GM23338 (cell line): ENCODE measurements at regions not wholly inside any gene's neighbourhood (a gene's known extent, or its start where the extent isn't known, plus 50 kb on each side); places are given as distances from the start of the nearest gene placed in this dataset.

Source experiments
- CREB1 ChIP-seq: fragments of 250-450 bp; sonication (Bioruptor Pico); IDR thresholded peaks from 2 replicates; pipeline ENCODE4 v1.5.0; 2020; ENCODE audit warnings: low read depth, mild to moderate bottlenecking, moderate library complexity
- CTCF ChIP-seq, 2 experiments: fragments of 200-600 bp in 1 of 2; sonication (generic) in 1 of 2; conservative IDR thresholded peaks; 2 replicates each; pipeline versions ENCODE4 v1.5.1 to v1.6.1; 2016 to 2017; ENCODE audit warnings: antibody characterized with exemption in 2 of 2, low read depth in 2 of 2, mild to moderate bottlenecking in 2 of 2, moderate library complexity in 1 of 2
- EZH2phosphoT487 ChIP-seq: fragments of 200-600 bp; sonication (generic); IDR thresholded peaks from one replicate; pipeline ENCODE4 v1.8.1; 2018; ENCODE audit warnings: antibody characterized with exemption; ENCODE audit not compliant: unreplicated experiment
- POLR2AphosphoS5 ChIP-seq: IDR thresholded peaks from 2 replicates; pipeline ENCODE4 v1.6.1; 2016; ENCODE audit warnings: antibody characterized with exemption, low read depth
- STAT1 ChIP-seq: IDR thresholded peaks from one replicate; pipeline ENCODE4 v1.6.1; 2016; ENCODE audit warnings: antibody characterized with exemption; ENCODE audit not compliant: unreplicated experiment
- TF ChIP-seq, protein P1 (sequence below): IDR thresholded peaks from one replicate; pipeline ENCODE4 v1.6.1; 2018; ENCODE audit warnings: antibody characterized with exemption; ENCODE audit not compliant: unreplicated experiment
- TF ChIP-seq, protein P2 (sequence below): IDR thresholded peaks from 2 replicates; pipeline ENCODE4 v1.6.1; 2016; ENCODE audit warnings: antibody characterized with exemption

- TF ChIP-seq CTCF (conservative IDR thresholded peaks at IDR 0.05; ENCODE audit: low read depth in 2 of 2) (no peak), CREB1 (CRISPR knock-in tag) (no peak), EZH2phosphoT487 (no peak), STAT1 (no peak), POLR2AphosphoS5 (no peak)
- TF ChIP-seq, protein P1, sequence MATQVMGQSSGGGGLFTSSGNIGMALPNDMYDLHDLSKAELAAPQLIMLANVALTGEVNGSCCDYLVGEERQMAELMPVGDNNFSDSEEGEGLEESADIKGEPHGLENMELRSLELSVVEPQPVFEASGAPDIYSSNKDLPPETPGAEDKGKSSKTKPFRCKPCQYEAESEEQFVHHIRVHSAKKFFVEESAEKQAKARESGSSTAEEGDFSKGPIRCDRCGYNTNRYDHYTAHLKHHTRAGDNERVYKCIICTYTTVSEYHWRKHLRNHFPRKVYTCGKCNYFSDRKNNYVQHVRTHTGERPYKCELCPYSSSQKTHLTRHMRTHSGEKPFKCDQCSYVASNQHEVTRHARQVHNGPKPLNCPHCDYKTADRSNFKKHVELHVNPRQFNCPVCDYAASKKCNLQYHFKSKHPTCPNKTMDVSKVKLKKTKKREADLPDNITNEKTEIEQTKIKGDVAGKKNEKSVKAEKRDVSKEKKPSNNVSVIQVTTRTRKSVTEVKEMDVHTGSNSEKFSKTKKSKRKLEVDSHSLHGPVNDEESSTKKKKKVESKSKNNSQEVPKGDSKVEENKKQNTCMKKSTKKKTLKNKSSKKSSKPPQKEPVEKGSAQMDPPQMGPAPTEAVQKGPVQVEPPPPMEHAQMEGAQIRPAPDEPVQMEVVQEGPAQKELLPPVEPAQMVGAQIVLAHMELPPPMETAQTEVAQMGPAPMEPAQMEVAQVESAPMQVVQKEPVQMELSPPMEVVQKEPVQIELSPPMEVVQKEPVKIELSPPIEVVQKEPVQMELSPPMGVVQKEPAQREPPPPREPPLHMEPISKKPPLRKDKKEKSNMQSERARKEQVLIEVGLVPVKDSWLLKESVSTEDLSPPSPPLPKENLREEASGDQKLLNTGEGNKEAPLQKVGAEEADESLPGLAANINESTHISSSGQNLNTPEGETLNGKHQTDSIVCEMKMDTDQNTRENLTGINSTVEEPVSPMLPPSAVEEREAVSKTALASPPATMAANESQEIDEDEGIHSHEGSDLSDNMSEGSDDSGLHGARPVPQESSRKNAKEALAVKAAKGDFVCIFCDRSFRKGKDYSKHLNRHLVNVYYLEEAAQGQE = no peak
- TF ChIP-seq, protein P2, sequence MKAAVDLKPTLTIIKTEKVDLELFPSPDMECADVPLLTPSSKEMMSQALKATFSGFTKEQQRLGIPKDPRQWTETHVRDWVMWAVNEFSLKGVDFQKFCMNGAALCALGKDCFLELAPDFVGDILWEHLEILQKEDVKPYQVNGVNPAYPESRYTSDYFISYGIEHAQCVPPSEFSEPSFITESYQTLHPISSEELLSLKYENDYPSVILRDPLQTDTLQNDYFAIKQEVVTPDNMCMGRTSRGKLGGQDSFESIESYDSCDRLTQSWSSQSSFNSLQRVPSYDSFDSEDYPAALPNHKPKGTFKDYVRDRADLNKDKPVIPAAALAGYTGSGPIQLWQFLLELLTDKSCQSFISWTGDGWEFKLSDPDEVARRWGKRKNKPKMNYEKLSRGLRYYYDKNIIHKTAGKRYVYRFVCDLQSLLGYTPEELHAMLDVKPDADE = no peak
These were observed 142.9 kb upstream of the IRF2BP2 start for GRCh38 chr1:234752927-234753326.
